Ramos (cell line): ENCODE measurements at regions not wholly inside any gene's neighbourhood (a gene's known extent, or its start where the extent isn't known, plus 50 kb on each side); places are given as distances from the start of the nearest gene placed in this dataset.
"Not testable (repeated sequence)": the region's sequence is repeated elsewhere in the genome, so short reads cannot be mapped to it uniquely, and the experiment has no call there.

Source experiments
- in situ Hi-C: fragments of 300-500 bp; cut with MboI; formaldehyde crosslinking; loops from one replicate; pipeline ENCODE4 v1.14.3; 2022; ENCODE audit warnings: low sequenced_read_pairs; ENCODE audit not compliant: unreplicated experiment

GRCh38 chr1:104629589-104629988 is 879.9 kb downstream of the AMY1C start:
- in situ Hi-C loops = no loop called here

DNA sequence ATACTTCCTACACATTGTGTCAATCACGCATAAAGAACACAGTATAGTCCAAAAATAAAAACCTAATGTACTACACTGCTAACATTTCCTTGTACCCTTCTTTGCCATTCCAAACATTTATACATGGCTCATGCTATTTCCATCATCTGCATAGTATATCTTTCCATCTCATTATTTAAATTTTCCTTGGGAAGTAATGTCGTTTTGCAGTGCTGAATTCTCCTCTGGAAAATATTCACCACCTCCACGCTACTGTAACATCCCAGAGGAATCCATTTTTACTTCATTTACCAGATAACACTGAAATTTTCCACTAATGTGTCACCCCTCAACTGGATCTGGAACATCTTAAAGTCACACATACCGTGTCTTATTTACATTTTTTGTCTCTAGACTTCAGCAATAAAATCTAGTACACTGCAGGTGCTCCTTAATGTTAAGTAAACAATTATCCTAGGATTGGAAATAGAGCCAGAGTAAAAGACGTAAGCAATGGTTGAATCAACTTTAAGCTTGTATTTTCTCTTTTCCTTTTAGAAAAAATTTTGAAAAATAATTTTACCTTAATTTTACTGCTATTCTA is 881.0 kb downstream of the AMY1C start:
- in situ Hi-C loops = no loop called here

DNA sequence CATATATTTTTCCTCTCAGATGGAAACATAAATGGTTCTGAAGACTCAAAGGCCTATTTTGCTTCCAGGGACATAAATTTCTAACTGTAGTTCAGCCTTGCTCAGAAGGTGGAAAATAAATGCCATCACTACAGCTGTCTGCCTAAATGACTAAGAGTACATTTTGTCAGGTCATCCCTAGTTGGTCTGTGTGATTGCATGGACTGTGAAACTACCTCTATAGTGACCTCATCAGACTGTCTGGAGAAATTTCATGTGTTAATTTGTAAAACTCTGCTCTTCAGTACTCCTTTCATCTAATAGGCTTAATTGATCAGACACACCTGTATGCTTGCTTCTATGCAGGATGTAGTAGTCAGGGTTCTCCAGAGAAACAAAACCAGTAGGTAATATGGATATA is 886.9 kb downstream of the AMY1C start:
- in situ Hi-C loops = no loop called here

DNA sequence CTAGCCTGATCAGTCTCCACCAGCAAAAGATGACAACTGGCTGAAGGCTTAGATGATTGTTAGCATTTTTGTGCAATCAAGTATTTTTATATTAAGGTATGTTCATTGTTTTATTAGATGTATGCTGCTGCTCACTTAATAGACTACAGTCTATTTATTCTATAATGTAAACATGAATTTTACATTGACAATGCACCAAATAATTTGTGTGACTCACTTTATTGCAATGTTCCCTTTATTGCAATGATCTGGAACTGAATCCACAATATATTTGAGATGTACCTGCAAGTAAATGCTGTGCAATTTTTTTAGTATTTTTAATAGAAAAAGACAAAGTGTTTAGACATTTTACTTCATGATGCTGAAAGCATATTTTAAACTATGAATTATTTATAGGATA is 896.5 kb downstream of the AMY1C start:
- in situ Hi-C loops = no loop called here

GRCh38 chr1:104648269-104648691 is 898.6 kb downstream of the AMY1C start:
- in situ Hi-C loops = no loop called here

- in situ Hi-C loops = not testable (repeated sequence)
Measured at GRCh38 chr1:104664374-104664773, 914.7 kb downstream of the AMY1C start.

- in situ Hi-C loops = no loop called here
Measured at GRCh38 chr1:104665300-104665699, 915.6 kb downstream of the AMY1C start.

DNA sequence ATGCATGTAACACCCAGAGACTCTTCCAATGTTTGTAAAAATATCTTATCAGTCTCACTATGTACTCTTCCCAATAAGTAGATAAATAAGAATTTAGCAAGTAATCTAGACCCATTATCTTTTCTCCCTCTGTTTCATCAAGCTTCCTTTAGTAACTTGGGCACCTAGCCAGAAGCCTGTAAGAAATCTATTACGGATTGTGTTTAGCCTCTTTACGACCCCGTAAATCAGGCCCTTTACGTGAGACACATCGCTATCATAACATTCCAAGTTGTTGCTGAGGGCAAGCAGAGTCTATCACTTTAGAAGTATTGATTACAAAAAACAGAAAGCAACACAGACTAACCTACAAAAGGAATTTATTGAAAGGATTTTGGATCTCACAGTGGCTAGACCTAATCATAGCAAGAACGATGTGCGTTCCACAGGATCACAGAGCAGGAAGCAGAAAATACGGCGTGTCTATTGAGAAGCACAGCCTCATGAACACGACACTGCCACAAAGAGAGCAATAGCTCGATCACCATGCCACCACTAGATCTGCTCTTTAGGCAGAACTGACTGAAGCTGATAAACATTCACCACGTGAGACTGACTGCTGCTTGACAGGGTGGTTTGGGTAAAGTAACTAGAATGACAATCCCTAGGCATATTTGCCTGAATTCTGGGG is 922.1 kb downstream of the AMY1C start:
- in situ Hi-C loops = no loop called here

- in situ Hi-C loops = no loop called here
Measured at GRCh38 chr1:104699433-104699832, 949.7 kb downstream of the AMY1C start.

DNA sequence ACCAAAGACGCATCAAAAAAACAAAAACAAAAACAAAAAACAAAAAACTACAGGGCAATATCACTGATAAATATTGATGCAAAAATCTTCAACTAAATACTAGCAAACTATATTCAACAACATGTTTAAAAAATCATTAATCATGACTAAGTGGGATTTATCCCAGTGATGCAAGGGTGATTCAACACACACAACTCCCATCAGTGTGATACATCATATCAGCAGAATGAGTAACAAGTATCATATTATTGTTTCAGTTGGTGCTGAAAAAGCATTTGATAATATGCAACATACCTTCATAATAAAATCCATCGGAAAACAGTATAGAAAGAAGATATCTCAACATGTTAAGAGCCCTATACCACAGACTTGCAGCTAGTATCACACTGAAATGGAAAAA is 953.0 kb downstream of the AMY1C start:
- in situ Hi-C loops = no loop called here

DNA sequence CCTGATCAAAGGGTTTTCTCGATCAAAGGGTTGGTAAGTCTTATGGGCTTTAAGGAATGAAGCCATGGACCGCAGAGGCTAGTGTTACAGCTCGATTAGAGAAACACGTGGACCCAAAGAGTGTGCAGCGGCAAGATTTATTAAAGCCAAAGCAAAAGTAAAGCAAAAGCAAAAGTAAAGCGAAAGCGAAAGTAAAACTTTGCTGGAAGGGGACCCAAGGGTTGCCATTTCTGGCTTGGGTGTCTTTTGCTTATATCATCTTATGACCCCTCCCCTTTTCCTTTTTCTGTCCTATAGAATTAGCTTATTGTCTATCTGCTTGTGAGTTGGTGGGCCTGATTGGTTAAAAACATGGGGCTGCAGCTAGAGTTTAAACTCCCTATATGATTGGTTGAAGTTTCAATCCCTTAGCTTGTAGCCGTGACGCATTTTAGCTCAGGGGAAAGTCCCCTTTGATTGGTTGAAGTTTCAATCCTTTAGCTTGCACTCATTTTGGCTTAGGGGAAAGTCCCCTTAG is 957.0 kb downstream of the AMY1C start:
- in situ Hi-C loops = no loop called here

DNA sequence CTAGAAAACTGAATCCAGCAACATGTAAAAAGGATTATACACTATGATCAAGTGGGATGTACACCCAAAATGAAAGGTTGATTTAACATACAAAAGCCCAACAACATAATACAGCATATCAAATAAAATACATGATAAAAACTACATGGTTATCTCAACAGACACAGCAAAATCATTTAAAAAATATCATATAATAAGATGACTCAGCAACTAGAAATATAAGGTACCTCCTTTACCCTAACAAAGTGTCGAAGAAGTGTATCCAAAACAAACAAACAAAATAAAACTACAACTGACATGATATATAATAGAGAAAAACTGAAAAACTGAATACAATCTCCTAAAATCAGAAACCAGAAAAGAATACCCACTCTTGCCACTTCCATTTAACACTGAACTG is 969.1 kb downstream of the AMY1C start:
- in situ Hi-C loops = no loop called here

GRCh38 chr1:104720741-104721140 is 971.0 kb downstream of the AMY1C start:
- in situ Hi-C loops = no loop called here

DNA sequence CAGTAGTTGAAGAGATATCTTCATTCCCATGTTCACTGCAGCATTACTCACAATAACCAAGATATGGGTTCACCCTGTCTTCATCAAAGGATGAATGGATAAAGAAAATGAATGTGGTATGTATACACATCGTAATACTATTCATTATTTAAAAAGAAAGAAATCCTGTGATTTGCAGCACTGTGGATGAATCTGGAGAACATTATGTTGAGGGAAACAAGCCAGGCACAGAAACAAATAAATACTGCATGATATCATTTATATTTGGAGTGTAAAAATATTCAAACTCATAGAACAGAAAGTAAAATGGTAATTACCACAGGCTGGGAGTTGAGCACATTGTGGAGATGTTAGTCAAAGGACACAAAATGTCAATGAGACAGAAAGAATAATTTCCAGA is 977.2 kb downstream of the AMY1C start:
- in situ Hi-C loops = no loop called here

DNA sequence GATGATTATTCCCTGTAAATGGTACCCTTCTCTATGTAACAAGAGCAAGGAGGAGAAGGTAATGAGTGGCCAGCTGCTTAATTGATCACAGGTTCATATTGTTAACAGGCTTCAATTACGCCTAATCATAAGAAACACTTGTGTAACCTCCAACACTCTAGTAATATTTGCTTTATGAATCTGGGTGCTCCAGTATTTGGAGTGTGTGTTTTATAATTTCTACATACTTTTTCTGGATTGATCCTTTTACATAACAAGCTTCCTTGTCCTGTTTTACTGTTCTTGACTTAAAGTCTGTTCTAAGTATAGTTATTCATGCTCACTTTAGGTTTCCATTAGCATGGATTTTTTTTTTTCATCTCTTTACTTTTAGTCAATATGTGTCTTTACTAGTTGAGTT is 984.2 kb downstream of the AMY1C start:
- in situ Hi-C loops = no loop called here

- in situ Hi-C loops = no loop called here
Measured at GRCh38 chr1:104745875-104746274, 996.2 kb downstream of the AMY1C start.

- in situ Hi-C loops = no loop called here
Measured at GRCh38 chr1:104746994-104747393, 997.3 kb downstream of the AMY1C start.

GRCh38 chr1:104760017-104760416 is 1010.3 kb downstream of the AMY1C start:
- in situ Hi-C loops = no loop called here

DNA sequence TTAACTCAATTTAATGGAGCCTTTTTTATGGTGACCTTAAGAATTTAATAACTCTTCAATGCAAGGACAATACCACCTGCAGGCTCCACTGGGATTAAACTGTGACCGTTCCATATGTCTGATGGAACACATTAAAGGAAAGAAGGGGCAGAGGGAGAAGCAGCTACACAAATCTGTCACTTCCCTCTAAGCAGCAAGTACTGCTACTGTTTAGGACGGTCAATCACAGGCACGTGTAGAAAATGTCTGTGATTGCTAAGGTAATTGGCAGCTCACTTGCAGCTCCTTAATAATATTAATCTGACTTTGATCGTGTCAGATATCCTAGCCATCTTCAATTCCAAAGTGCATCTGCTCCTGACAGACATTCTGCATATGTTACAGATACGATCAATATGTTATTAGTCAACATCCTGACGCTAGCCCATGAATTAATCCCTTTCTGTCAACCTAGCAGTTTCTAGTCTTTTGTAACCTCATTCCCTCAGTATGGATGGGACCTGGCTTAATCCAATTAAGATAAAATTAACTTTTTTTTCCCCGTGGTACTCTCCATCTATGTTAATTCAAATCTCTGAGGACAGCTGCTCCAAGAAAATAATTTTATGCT is 1012.4 kb downstream of the AMY1C start:
- in situ Hi-C loops = no loop called here

GRCh38 chr1:104765085-104765484 is 1015.4 kb downstream of the AMY1C start:
- in situ Hi-C loops = no loop called here

DNA sequence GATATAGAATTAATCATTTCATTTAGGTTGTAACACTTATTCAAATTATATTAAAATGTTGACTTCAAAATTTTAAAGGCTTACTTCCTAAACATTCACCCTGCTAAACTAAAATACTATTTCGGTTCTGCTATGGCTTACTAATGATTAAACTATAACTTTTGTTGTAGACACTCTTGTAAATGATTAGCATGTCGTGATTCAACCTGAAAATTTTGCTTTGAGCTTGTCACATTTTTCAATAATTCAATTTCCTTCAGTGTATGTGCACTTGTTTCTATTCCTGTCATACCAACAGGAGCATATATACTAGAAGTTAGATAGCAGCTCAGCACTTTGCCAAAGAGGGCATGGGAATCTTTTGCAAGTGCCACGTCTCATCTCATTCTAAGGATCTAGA is 1018.8 kb downstream of the AMY1C start:
- in situ Hi-C loops = no loop called here
